ENCODE measurements at regions not wholly inside any gene's neighbourhood (a gene's known extent, or its start where the extent isn't known, plus 50 kb on each side); places are given as distances from the start of the nearest gene placed in this dataset.

DNA sequence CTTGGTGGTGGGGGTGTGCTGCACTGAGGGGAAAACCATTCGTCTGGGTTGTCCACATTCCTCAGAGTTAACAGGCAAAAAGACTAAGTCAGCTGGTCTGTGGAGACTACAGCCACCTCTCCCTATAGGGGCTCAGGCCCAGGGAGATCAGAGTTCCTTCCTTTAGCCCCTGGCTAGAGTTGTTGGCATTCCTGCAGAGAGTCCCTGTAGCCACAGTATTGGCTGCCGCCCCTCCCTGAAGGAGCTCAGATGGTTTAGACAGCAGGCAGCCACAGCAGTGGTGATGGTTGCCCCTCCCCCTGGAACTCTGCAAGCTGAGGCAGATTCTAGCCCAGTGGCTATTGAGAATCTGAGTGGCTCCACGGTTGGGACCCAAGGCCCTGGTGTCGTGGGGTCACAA, 1072.5 kb upstream of the ATXN7L3B start:
- TF ChIP-seq CTCF (IDR thresholded peaks at IDR 0.05; ENCODE audit: low read depth, low read length) (no peak), MYC (IDR thresholded peaks at IDR 0.05; ENCODE audit: low read depth, low read length) (no peak), POLR2A (IDR thresholded peaks at IDR 0.05; ENCODE audit: extremely low read depth, insufficient read length) (no peak)
